Suppressor macrophage (primary cell): ENCODE measurements at regions not wholly inside any gene's neighbourhood (a gene's known extent, or its start where the extent isn't known, plus 50 kb on each side); places are given as distances from the start of the nearest gene placed in this dataset.

Source experiments
- DNase-seq, 4 experiments: peaks; one replicate each; pipeline ENCODE4 v3.0.0-alpha.2; 2020 to 2022

DNA sequence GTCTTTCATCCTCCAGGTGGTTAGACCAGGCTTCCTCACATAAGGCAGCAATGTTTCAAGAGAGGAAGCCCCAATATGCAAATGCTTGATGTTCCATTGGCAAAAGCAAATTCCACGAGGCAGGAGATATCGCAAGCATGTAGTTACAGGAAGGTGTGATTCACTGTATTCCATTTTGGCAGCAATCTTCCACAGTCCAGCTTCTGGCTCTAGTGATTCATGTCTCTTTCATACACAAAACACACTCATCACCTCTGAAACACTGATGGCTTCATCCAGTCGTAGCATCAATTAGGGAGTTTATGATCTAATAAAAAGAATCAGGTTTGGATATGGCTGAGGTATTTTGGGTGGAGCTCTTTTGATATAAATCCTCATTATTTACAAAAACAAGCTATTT, 552.2 kb upstream of the RIOK2 start:
- DNase-seq = no peak

DNA sequence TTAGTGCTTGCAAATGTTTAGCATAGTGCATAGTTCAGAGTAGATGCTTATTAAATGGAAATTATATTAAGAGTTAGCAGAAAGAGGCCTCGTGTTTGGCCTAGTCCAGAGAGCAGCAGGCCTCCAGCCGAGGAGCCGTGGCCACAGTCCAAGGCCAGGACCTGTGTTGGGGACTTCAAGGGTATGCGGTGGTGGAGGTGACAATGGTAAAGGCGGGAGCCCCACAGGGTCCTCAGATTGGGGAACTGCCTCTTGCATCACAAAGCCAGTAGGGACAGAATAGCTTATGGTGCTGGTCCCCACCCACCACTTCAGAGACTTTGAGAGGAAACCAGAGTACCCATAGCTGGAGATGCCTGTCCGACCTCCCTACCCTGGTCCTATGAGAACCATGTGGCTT, 554.6 kb upstream of the RIOK2 start:
- no peak for DNase-seq

DNA sequence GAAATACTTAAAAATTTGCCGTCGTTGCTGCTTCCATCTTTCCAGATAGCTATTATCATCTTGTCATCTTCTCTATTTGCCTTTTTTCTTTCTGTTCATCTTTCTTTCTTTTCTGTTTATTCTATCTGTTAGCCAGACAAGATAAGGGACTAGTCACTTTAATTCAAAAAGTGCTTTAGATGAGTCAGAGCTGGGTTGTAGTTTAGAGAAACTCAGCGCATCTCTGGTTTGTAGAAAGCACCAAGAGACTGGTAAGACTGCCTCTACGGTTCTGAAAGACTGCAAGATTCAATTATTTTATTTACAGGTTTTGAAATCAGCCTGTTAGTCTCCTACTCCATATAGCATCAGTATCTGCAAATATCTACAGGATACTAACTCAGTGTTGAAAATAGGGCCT, 562.8 kb upstream of the RIOK2 start:
- no peak for DNase-seq

DNA sequence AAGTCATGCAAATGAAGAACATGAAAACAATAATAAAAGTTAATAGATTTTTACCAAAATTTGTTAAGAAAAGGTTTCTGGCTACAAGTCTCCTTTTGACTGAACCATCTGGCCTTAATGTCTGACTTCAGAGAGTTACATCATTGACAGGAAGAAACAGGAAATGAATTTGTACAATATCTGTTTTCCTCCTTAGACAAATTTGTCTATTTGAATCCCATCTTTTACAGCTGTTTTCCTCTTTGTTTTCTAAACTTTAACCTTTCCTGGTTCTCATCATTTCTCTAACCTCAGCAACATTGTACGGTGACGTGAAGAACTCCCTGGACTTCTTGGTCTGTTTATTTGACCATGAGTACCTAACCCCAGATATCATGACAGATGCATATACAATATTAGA, 567.5 kb upstream of the RIOK2 start:
- DNase-seq = no peak

DNA sequence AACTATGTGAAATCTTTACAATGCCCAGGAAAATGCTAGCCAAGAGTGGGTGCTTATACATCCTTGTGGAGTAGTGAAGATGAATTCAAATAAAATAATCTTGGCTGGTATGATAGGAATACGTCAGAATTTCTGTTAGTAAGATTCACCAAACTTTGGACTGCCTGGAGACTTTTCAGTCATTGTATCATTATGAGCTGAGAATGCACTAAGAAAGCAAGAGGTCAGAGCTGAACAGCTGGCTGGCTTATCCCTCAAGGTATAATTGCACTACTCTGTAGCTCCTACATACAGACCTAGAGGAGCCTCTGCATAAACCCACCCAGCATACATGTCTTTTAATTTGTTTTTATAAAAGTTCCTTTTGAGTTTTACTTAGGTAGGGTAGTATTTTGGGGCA, 568.5 kb upstream of the RIOK2 start:
- no peak for DNase-seq

DNA sequence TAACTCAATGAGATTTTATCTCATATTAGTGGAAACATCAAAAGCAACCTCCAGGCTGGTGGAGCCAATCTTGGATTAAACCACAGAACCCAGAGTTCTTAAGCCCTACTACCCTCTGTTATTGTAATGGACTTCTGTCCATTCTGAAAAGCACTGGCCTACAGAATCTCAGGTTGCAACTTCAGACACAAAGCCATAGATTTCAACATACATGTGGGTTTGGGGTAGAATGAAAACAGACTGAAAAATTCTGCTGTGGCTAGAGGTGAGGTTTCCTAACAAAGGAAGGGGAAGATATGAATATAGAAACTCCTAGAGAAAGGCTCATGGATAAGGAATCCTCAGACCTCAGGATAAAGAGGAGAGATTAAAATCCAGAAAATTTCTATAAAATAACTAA, 569.8 kb upstream of the RIOK2 start:
- DNase-seq = no peak

DNA sequence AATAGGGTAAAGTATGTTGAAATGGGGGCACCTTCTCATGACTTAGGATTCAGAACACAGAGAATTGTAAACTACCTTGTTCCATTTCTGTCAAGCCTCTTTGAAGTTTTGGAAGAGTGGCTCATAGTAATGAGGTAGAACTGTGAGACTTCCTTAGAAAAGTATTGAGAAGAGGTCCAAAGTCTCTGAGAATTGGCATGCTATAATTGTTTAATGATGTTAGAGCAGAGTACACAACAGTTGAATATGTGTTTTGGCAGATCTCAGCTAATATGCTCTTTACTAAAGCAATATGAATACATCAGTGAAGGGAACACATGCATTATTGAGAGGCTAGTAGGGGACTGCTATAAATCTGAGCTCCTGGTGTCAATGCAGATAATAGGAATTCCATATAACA, 579.4 kb upstream of the RIOK2 start:
- DNase-seq = no peak

DNA sequence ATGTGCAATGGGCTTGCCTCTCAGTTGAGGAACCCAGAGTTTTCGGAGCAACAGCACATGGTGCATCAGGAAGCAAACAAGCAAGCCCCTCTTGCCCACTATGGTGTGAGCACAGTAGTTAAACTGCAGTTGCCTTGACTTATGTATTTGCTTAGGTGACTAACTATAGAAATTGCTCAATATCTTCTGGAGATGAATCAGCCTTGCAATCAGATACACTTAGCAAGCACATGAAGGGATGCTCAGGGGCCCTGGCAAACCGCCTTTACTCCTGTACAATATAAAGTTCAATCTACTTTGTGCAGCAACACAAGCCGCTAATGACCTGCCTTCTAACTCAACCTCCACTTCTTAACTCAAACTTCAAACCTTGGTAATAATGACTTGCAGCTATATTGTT, 581.7 kb upstream of the RIOK2 start:
- no peak for DNase-seq

DNA sequence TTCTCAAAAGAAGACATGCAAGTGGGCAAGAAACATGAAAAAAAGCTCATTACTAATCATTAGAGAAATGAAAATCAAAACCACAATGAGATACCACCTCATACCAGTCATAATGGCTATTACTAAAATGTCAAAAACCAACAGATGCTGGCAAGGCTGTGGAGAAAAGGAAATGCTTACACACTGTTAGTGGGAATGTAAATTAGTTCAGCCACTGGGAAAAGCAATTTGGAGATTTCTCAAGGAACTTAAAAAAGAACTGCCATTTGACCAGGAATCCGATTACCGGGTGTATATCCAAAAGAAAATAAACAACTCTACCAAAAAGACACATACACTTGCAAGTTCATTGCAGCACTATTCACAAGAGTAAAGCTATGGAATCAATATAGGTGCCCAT, 595.4 kb upstream of the RIOK2 start:
- DNase-seq = no peak

DNA sequence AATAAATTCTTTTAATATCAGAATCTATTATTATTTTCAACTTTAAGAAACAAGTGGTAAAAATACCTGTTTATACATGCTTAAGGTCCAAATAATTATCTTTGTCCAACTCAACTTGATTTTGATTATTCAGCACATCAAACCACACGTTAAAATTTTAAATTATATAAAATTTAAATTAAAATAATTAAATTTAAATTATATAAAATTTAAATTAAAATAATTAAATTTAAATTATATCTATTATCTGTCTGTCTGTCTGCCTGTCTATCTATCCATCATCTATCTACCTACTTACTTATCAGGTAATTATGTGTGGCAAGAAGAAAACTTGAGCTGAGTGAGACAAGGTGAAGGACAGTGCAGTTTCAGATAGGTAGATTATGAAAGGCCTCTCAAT, 605.3 kb upstream of the RIOK2 start:
- DNase-seq = no peak

DNA sequence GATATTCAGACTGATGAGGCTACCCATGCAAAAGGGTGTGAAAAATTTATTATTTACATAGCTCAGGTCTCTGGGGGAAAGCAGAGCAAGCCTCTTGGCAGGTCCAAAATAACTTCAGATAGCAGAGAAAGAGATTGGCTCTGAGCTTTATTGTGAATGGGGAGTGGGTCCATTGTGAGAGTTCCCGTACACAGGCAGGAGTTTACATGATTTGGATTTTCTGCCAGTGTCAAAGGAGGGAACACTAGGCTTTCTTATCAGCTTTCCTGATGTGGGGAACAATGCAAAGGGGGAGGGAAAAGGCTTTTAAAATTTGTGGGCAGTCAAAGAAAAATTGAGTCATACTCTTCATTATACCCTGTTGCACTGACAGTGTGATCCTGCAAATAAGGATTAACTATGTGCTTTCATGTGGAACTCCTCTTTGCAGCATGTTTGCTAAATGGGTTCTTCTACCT, 615.0 kb upstream of the RIOK2 start:
- DNase-seq = no peak

DNA sequence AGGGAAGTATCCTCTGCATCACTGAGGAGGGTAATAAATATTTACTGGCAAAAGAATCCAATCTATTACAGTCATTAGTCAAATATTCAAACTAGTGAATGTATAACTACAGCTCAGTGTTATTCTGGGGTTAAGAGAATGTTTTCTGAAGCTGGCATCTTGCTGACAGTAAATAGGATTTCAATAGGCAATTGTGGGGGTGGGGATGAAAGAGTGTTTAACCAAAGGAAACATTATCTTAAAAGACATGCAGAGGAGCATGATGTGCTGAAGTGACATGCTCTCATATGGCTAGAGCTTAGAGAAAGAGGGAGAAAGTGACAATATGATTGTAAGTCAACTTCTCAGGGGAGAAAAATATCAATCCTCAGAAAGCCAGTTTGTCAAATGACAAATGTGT, 618.4 kb upstream of the RIOK2 start:
- no peak for DNase-seq

DNA sequence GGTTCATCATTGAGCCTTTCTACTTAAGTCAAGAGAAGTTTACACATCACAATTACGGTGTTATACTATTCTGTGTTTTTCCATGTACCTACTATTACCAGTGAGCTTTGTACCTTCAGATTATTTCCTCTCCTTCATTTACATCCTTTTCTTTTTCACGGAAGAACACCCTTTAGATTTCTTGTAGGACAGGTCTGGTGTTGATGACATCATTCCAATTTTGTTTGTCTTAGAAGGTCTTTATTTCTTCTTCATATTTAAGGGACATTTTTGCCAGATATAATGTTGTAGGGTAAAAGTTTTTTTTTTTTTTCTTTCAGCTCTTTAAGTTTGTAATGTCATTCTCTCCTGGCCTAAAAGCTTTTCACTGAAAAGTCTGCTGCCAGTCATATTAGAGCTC, 637.1 kb upstream of the RIOK2 start:
- no peak for DNase-seq

DNA sequence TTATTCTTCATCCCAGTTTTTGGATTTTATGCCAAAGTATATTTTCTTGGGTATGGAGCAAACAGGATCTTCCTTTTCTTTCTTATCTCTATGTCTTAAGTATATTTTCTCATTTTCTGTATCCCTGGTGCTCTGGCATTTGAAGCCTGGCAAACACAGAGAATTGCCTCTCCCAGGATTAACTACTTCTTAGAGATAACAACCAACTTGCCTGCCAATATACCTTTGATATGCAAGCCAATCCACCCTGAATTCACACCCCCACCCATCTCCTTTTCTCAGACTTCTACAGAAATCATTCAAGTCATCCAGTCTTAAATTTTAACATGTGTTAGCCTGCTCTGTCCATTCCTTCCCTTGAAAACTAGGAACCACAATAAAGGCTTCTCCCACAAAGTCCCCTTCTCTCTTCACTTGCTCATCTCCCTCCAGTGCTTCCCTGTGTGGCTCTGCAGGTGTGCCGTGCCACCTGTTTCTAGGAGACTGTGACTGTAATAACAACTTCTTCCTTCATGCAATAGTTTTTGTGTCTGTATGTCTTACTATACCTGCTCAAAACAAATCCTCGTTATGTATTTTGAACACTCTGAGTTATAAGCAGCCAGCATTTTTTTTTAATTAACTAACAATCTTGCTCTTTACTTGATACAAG, 649.7 kb upstream of the RIOK2 start:
- DNase-seq = no peak

DNA sequence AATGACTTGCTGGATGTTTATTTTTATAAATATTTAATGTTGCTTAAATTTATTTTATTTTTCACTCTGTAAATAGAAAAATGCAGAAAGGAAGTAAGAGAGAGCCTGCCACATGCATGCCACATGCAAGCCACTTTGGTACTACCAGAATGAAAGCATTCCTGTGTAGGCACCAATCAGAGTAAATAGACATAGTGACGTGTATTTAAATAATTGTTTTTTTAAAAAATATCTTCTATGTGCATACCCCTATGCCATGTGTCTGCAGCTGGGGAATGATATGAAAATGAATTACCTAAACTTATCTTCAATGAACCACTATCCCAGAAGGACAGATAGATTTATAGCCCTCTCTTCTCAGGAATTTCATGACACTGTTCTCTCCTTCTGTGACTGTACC, 651.5 kb upstream of the RIOK2 start:
- no peak for DNase-seq

DNA sequence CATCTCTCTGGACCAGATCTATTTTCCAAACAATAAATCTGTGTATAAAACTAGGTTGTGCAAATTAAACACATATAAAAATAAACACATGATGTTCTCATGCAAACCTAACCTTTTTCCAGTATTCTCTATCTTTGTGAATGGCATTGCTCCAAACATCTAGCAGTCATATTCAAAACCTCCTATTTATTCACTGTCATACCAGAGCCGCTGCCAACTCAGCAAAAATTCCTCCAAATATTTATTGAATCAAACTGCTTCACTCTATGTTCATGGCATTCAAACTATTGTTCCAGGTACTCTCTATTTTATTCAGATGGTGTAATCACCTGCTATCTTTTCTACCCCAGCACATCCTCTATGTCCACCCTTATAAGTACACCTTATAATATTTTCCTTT, 652.1 kb upstream of the RIOK2 start:
- no peak for DNase-seq

DNA sequence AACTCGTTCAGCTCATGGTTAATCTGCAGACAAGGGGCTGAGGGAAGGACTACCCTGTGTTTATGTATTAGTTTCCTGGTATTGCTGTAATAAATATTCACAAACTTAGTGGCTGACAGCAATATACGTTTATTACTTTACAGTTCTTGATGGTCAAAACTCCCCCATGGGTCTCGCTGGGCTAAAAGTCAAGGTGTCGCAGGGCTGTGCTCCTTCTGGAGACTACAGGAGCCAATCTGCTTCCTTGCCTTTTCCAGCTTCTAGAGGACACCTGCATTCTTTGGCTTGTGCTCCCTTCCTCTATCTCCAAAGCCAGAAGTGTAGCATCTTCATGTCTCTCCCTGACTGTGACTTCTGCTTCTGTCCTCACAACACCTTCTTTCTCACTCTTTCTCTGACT, 653.8 kb upstream of the RIOK2 start:
- no peak for DNase-seq

DNA sequence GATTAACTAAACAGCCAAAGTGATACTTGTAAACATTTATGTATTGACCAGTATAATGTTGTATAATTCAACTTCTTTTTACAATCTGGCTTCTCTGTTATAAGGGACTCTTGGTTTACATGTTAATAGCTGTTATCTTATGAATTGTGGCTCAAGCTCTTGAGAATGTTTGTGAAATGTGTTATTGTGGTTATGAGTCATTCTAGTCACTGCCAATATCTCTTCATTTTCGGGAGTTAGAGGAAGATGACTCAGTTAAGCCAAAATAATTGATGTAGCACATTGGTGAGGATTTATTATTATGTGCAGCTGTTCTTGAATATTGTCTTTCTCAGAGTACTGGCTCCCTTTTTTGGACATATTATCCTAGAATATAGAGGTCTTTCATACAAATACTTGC, 655.2 kb upstream of the RIOK2 start:
- peak in 1 of 4 experiments; percentile 1 for DNase-seq

DNA sequence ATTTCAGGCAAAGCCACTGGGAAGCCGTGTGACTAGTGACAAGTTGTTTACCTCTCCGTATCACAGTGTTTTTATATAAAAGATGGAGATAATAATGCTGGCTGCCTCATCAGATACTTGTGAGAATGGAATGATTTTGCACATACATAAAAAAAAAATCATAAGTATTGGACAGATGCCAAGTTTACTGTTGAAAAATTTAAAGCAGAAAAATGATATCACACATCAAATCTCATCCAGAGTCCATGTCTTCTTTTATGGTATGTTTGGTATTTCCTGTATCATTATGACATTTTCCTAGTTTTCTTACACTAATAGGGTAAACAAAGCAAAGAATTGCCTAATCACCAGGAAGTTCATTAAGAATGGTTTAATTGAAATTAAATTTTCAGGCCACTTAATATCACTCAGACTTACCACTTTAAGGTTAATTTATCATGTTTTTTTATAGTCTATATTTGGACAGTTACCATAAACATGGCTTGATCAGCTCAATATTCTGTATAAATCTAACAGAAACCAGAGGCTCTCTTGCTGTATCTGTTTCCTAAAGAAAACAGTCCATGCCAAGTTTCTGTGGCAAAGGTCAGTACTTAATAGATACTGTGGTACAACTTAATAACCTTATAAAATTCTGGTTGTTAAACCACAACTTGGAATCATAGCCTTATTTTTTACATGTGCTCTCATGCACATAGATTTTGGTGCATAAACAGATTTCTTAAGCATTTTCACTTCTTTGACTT, 656.5 kb upstream of the RIOK2 start:
- DNase-seq = no peak

DNA sequence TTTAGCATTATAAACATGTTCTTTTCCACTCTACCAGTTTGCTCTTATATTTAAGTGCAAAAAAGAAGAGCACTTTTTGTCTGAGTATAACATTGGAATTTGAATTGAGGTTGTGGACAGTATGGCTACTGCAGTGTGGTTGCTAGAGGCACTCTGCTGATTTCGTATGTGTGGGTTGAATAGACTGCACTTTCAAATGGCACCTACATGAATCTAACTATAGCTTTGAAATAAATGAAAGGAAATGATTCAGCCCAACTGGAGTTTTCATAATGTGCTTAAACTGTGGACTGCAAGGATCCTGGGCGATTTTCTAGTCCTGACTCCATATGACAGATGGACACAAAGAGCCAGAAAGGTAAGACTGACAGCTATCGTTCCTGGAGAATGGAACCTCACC, 657.6 kb upstream of the RIOK2 start:
- DNase-seq = no peak

DNA sequence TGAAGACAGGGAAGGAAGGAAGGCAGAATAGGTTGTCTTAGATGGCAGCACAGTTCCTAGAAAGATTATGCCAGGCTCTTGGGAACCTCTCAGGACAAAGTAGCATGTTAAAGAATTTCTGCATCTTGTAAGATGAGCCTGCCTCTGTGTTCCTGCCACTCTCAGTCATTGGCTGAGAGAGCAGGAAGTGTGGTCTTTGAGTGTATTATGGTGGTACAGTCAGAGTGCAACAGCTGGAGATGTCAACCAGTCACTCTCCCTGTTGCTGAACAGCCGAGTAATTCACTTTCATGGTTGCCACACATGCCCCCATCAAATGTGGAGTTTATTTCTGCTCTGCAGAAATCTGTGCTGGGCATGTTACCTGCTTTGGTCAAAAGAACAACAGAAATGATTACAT, 659.6 kb upstream of the RIOK2 start:
- no peak for DNase-seq

DNA sequence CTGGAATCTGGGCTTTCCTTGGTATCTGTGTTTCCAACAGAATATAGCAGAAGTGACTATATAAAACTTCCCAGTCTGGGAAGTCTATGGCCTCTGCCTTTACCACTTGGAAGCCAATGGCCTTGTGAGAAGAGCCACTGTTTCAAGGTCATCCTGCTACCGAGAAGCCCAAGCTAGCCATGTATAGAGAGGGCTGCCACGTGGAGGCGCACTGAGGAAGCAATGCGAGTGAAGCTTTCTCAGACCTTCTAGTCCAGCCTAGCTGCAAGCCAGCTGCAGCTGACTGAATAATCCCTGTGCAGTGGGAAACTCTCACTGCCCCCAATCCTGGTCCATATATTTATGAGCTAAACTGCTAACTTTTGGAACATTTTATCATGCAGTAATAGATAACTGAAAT, 661.8 kb upstream of the RIOK2 start:
- DNase-seq = no peak

DNA sequence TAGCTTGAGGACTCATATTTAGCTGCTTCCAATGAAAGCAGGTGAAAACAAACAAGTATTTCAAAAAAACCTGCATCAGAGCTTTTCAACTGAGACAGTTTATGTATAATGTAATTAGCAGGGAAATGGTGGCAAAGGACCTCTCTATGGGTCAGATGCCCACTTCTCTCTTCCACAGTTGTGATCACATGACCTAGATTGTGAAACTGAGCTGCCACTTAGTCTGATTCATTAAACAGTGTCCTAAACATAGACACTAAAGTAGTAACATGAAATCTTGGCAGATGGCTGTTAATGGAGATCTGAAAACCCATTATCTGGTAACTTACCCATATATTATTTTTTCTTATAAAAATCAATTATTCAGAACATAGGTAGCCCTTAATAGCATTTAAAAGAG, 663.6 kb upstream of the RIOK2 start:
- DNase-seq = no peak

DNA sequence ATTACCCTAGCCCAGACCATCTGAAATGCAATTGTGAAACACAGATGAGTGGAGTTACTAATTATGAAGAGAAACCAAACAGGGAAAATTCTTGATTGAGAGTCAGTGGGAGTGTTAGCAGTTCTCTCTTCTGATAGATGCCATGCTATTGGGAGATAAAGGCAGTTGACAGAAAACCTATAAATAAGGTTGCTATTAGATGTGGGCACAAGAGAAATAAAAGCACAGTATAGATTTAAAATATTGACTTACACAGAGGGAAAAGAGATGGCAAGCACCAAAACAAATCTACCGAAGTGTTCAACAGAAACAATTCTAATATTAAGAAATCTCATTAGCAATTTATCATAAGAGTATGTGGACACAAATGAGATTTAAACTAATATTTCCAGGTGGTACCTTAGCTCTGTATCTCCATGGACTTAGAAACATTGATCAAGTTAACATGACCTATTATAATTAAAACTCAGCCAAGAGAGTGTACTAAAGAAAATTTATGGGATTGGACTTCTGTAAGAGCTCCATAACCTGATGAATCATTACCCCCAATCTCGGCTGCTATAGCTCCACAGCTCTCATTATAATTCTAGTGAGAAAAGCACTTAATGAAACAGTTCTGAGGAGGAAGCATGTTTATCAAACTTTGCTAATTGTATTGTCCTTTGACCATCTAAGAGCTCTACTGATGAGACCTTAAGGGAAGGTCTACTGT, 665.0 kb upstream of the RIOK2 start:
- DNase-seq = no peak
